Tibial artery (tissue), 4 donors: ENCODE measurements at regions not wholly inside any gene's neighbourhood (a gene's known extent, or its start where the extent isn't known, plus 50 kb on each side); places are given as distances from the start of the nearest gene placed in this dataset.

Experiments used
- DNase-seq, 2 donors: peaks; one replicate each; pipeline ENCODE4 v3.0.0-alpha.2; 2019
- H3K27ac ChIP-seq, 2 donors: fragments of 200-600 bp; sonication (generic) in 1 of 2; 1 replicate in 1 of 2; 2 replicates in 1 of 2; pipeline ENCODE4 v1.5.1; 2018 to 2019; ENCODE audit warnings: mild to moderate bottlenecking in 1 of 2
- H3K27me3 ChIP-seq, 2 donors: fragments of 200-600 bp; sonication (generic) in 1 of 2; one replicate each; pipeline versions ENCODE4 v1.5.1 to v1.6.0; 2016 to 2019
- H3K36me3 ChIP-seq, 3 donors: fragments of 200-600 bp; sonication (generic) in 2 of 3; one replicate each; pipeline ENCODE4 v1.5.1; 2016 to 2019; ENCODE audit warnings: mild to moderate bottlenecking in 2 of 3
- H3K4me1 ChIP-seq, 4 donors: fragments of 200-600 bp; sonication (generic) in 2 of 4; 1 replicate in 3 of 4; 2 replicates in 1 of 4; pipeline ENCODE4 v1.5.1; 2016 to 2019
- H3K4me3 ChIP-seq, 2 donors: fragments of 200-600 bp; sonication (generic) in 1 of 2; 1 replicate in 1 of 2; 2 replicates in 1 of 2; pipeline ENCODE4 v1.5.1; 2018 to 2019; ENCODE audit warnings: mild to moderate bottlenecking in 2 of 2
- H3K9me3 ChIP-seq, 3 donors: fragments of 200-600 bp; sonication (generic) in 1 of 3; one replicate each; pipeline ENCODE4 v1.5.1; 2016 to 2019
- CTCF ChIP-seq, 2 experiments: fragments of 200-600 bp in 1 of 2; fragments of 450-650 bp in 1 of 2; IDR thresholded peaks; one replicate each; pipeline ENCODE4 v1.5.1; 2017 to 2019; ENCODE audit warnings: antibody characterized with exemption in 2 of 2, mild to moderate bottlenecking in 1 of 2, moderate library complexity in 1 of 2
- intact Hi-C: fragments of 100-400 bp; cut with DNase I; formaldehyde crosslinking; loops from one replicate; pipeline ENCODE4 v1.15.0; 2023; ENCODE audit warnings: low total_unique reads

- H3K4me3 ChIP-seq = no peak overlapping the region
- H3K27ac ChIP-seq = no peak overlapping the region
- intact Hi-C loops = loop anchor here (5.0 kb wide), 1 partner anchor 139 kb away; no protein-coding TSS in a partner anchor
- H3K4me1 ChIP-seq = no peaks in the 10 kb centered on the region
- no peaks in the 10 kb centered on the region for H3K27me3 ChIP-seq
- no peak for TF ChIP-seq CTCF (IDR thresholded peaks at IDR 0.05)
- H3K9me3 ChIP-seq = no peaks in the 10 kb centered on the region
- DNase-seq = no peak
- no peaks in the 10 kb centered on the region for H3K36me3 ChIP-seq
Measured at GRCh38 chr10:53430974-53431373, 658.4 kb upstream of the MBL2 start.

GRCh38 chr10:53430127-53430891 lies 657.7 kb upstream of the MBL2 start:
- intact Hi-C loops = loop anchor here (5.0 kb wide), 1 partner anchor 138 kb away; no protein-coding TSS in a partner anchor
- TF ChIP-seq CTCF (IDR thresholded peaks at IDR 0.05) = no peak

GRCh38 chr10:53422223-53422888 lies 649.8 kb upstream of the MBL2 start:
- DNase-seq = no peak
- no peaks in the 10 kb centered on the region for H3K27me3 ChIP-seq
- TF ChIP-seq CTCF (IDR thresholded peaks at IDR 0.05) = no peak
- H3K9me3 ChIP-seq = no peaks in the 10 kb centered on the region
- H3K36me3 ChIP-seq = no peaks in the 10 kb centered on the region
- intact Hi-C loops = no loop called here
- no peak overlapping the region for H3K4me3 ChIP-seq
- no peak overlapping the region for H3K27ac ChIP-seq
- no peaks in the 10 kb centered on the region for H3K4me1 ChIP-seq

More at GRCh38 chr10:53430127-53430891, 657.7 kb upstream of the MBL2 start:
- Histone ChIP-seq H3K9me3 (no peaks in the 10 kb centered on the region), H3K27ac (no peak overlapping the region), H3K27me3 (no peaks in the 10 kb centered on the region), H3K4me3 (no peak overlapping the region), H3K4me1 (no peaks in the 10 kb centered on the region), H3K36me3 (no peaks in the 10 kb centered on the region)
- no peak for DNase-seq

GRCh38 chr10:53412651-53413050 lies 640.1 kb upstream of the MBL2 start:
- H3K4me3 ChIP-seq = no peak overlapping the region
- no peaks in the 10 kb centered on the region for H3K27me3 ChIP-seq
- no peak for TF ChIP-seq CTCF (IDR thresholded peaks at IDR 0.05)
- DNase-seq = no peak
- H3K36me3 ChIP-seq = no peaks in the 10 kb centered on the region
- H3K27ac ChIP-seq = no peak overlapping the region
- no peaks in the 10 kb centered on the region for H3K4me1 ChIP-seq
- intact Hi-C loops = no loop called here
- H3K9me3 ChIP-seq = no peaks in the 10 kb centered on the region

- Histone ChIP-seq H3K4me3 (no peak overlapping the region), H3K4me1 (no peaks in the 10 kb centered on the region), H3K36me3 (no peaks in the 10 kb centered on the region), H3K27ac (no peak overlapping the region), H3K9me3 (no peaks in the 10 kb centered on the region), H3K27me3 (no peaks in the 10 kb centered on the region)
- intact Hi-C loops = no loop called here
- TF ChIP-seq CTCF (IDR thresholded peaks at IDR 0.05) = no peak
- no peak for DNase-seq
Measured at GRCh38 chr10:53406532-53406931, 633.9 kb upstream of the MBL2 start.
